Cardiac fibroblast (primary cell): ENCODE measurements at regions not wholly inside any gene's neighbourhood (a gene's known extent, or its start where the extent isn't known, plus 50 kb on each side); places are given as distances from the start of the nearest gene placed in this dataset.

Source experiments
- DNase-seq, 2 donors: peaks; one replicate each; pipeline versions ENCODE4 v3.0.0 to v3.0.0-alpha.2; 2010; ENCODE audit warnings: low read depth in 2 of 2
- H3K4me3 ChIP-seq, 2 donors: replicated peaks in 1 of 2; 1 replicate in 1 of 2; 2 replicates in 1 of 2; pipeline ENCODE4 v1.5.1; 2011; ENCODE audit warnings: low read depth in 2 of 2, low read length in 2 of 2, mild to moderate bottlenecking in 2 of 2, moderate library complexity in 1 of 2
- CTCF ChIP-seq: IDR thresholded peaks from one replicate; pipeline ENCODE4 v1.5.1; 2011; ENCODE audit warnings: low read depth, mild to moderate bottlenecking, low read length, inconsistent platforms

DNA sequence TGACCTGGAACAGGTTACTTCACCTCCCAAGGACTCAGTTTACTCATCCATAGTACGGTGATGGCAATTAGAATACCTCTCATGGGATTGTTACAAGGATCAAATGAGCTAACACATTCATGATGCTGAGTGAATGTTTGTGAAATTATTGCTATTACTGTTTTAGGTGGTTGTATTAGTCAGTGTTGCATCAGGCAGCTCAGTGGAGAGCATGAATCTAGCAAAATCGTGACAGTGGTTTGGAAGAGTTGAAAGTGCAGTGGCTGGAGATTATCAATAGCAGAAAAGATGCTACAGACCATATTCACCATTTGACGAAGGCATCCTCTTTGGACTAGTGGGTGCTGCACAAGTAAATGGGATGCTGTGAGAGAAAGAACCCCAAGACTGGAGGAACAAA, 50.4 kb upstream of the CTNNBL1 start:
- no peak overlapping the region for H3K4me3 ChIP-seq
- no peak for TF ChIP-seq CTCF
- peak in 1 of 2 donors; percentile 4 for DNase-seq

GRCh38 chr20:37642246-37642645, 51.6 kb upstream of the CTNNBL1 start:
- no peak for DNase-seq
- TF ChIP-seq CTCF: no peak
- no peak overlapping the region for H3K4me3 ChIP-seq

DNA sequence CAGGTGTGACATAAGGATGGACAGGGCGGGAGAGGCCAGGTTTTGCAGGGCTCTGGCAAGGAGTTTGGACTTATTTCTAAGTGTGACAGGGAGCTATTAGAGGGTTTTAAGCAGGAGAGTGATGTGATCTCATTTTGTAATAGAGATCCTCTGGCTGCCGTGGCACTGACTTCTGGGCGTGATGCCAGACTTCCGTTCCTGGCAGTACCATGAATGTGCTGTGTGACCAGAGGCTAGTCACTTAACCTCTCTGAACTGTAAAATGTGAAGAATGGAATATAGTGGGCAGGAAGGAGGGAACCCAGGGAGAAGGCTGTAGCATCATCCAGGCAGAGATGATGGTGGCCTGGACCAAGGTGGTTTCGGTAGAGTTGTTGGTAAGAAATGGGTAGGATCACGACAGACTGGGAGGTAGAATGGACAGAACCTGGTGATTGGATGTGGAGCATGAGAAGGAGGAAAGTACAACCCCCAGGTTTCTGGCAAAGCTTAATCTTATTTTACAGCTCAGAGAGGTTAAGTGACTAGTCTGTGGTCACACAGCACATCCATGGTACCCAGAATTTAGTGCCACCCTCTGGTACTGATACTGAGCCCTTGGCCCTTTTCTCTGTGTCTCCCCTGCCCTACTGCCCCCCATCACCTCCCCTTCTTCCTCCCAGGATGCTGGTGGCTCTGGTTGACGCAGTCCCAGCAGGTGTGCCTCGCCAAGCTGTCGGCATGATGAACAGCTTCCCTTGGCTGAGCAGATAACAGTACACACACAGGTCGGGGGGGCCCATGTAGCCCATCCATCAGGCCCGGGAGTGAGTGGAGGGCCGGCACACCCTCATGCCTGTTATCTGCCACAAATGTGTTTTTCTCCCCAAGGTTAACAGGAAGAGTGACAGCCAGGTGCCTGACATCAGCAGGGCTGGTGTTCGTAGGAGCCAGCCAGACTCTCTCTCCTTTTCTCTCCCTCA, 52.9 kb upstream of the CTNNBL1 start:
- no peak overlapping the region for H3K4me3 ChIP-seq
- peak; percentile 23 to 27 for DNase-seq
- TF ChIP-seq CTCF: no peak

DNA sequence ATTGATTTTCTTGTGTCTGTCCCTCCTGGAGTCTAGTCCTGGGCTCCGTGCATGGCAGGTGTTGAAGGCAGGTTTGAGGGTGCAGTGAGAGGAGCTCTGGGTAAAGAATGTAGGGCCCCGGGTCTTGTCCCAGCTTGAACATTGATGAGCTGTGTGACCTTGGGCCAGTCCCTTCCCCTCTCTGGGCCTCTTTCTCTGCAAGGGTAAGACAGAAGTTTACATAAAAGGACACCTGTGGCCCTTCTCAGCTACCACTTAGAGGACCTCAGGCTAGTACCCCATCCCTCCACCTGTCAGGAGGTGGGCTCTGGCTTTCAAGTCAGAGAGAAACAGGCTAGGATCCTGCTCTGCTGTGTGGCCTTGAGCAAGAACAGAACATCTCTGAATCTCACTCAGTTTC, 55.3 kb upstream of the CTNNBL1 start:
- H3K4me3 ChIP-seq: no peak overlapping the region
- no peak for TF ChIP-seq CTCF
- DNase-seq: no peak

DNA sequence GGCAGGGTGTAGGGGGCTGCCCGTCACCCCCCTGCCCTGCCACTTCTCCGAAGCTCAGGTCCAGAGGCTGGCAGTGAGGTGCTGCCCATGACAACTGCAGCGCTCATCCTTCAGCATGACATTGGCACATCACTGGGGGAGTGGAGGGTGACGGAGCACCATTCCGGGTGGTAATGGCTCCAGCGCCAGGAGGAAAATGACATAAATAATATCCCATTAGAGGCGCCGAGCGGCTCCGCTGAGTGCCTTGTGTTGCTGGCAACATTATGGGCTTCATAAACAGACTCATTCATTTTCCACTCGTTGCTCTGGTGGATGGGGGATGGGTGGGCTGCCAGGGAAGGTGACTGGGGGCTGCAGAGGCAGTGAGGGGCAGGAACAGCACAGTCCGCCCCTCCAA, 56.9 kb upstream of the CTNNBL1 start:
- TF ChIP-seq CTCF: no peak
- DNase-seq: no peak
- no peak overlapping the region for H3K4me3 ChIP-seq

- H3K4me3 ChIP-seq: no peak overlapping the region
- TF ChIP-seq CTCF: no peak
Measured at GRCh38 chr20:37636212-37636975, 57.4 kb upstream of the CTNNBL1 start.

More at GRCh38 chr20:37636212-37636975, 57.4 kb upstream of the CTNNBL1 start:
- no peak for DNase-seq
